Mesenchymal stem cell (in vitro differentiated cells and primary cell): ENCODE measurements at regions not wholly inside any gene's neighbourhood (a gene's known extent, or its start where the extent isn't known, plus 50 kb on each side); places are given as distances from the start of the nearest gene placed in this dataset.
"Not testable (repeated sequence)": the region's sequence is repeated elsewhere in the genome, so short reads cannot be mapped to it uniquely, and the experiment has no call there.

Source experiments
- DNase-seq: peaks from one replicate; pipeline ENCODE4 v3.0.0-alpha.2; 2013
- H2AFZ ChIP-seq: one replicate; pipeline ENCODE4 v1.6.1; 2013; ENCODE audit warnings: low read depth, mild to moderate bottlenecking, control low read depth, inconsistent platforms, low read length, moderate library complexity
- H2AK5ac ChIP-seq: 2 replicates; pipeline ENCODE4 v1.6.1; 2013; ENCODE audit warnings: low read length, moderate library complexity, mild to moderate bottlenecking, inconsistent platforms; ENCODE audit not compliant: severe bottlenecking
- H2BK120ac ChIP-seq: one replicate; pipeline ENCODE4 v1.6.1; 2013; ENCODE audit warnings: low read depth, mild to moderate bottlenecking, inconsistent platforms, low read length, moderate library complexity
- H2BK12ac ChIP-seq, 2 experiments: one replicate each; pipeline ENCODE4 v1.6.1; 2013; ENCODE audit warnings: inconsistent platforms in 2 of 2, low read length in 2 of 2, mild to moderate bottlenecking in 2 of 2, moderate library complexity in 2 of 2, control low read depth in 1 of 2
- H2BK15ac ChIP-seq: one replicate; pipeline ENCODE4 v1.6.1; 2013; ENCODE audit warnings: mild to moderate bottlenecking, low read depth, inconsistent platforms; ENCODE audit not compliant: poor library complexity, severe bottlenecking
- H2BK5ac ChIP-seq: 2 replicates; pipeline ENCODE4 v1.6.1; 2013; ENCODE audit warnings: low read depth, mild to moderate bottlenecking, low read length, control low read depth, inconsistent platforms; ENCODE audit not compliant: poor library complexity, severe bottlenecking
- H3K14ac ChIP-seq, 2 experiments: one replicate each; pipeline ENCODE4 v1.6.1; 2013; ENCODE audit warnings: inconsistent platforms in 2 of 2, low read length in 2 of 2, control low read depth in 1 of 2, mild to moderate bottlenecking in 1 of 2, moderate library complexity in 1 of 2
- H3K18ac ChIP-seq, 2 experiments: one replicate each; pipeline ENCODE4 v1.6.1; 2013; ENCODE audit warnings: inconsistent platforms in 2 of 2, low read length in 2 of 2, control low read depth in 1 of 2, low read depth in 1 of 2, mild to moderate bottlenecking in 1 of 2
- H3K23ac ChIP-seq, 2 experiments: one replicate each; pipeline ENCODE4 v1.6.1; 2013; ENCODE audit warnings: inconsistent platforms in 2 of 2, low read length in 2 of 2, mild to moderate bottlenecking in 2 of 2, moderate library complexity in 2 of 2, control low read depth in 1 of 2
- H3K27ac ChIP-seq: 2 replicates; pipeline ENCODE4 v1.5.1; 2013; ENCODE audit warnings: mild to moderate bottlenecking, moderate library complexity, low read length, control low read depth, inconsistent platforms; ENCODE audit not compliant: poor library complexity, severe bottlenecking
- H3K27me3 ChIP-seq, 2 experiments: 2 replicates each; pipeline versions ENCODE4 v1.6.1 to v1.7.0; 2013; ENCODE audit warnings: low read length in 2 of 2, mild to moderate bottlenecking in 2 of 2, moderate library complexity in 2 of 2, control low read depth in 1 of 2, inconsistent platforms in 1 of 2; ENCODE audit not compliant: control insufficient read depth in 1 of 2, insufficient read depth in 1 of 2
- H3K36me3 ChIP-seq, 2 experiments: 2 replicates each; pipeline versions ENCODE4 v1.6.1 to v1.7.0; 2013; ENCODE audit warnings: low read length in 2 of 2, control low read depth in 1 of 2, inconsistent platforms in 1 of 2, low read depth in 1 of 2, mild to moderate bottlenecking in 1 of 2; ENCODE audit not compliant: insufficient read depth in 2 of 2, control insufficient read depth in 1 of 2
- H3K4ac ChIP-seq, 2 experiments: one replicate each; pipeline ENCODE4 v1.6.1; 2013; ENCODE audit warnings: inconsistent platforms in 2 of 2, low read length in 2 of 2, mild to moderate bottlenecking in 2 of 2, moderate library complexity in 2 of 2, control low read depth in 1 of 2, low read depth in 1 of 2
- H3K4me1 ChIP-seq: 2 replicates; pipeline ENCODE4 v1.6.1; 2013; ENCODE audit warnings: low read depth, low read length, control low read depth; ENCODE audit not compliant: control insufficient read depth, insufficient read depth
- H3K4me2 ChIP-seq: 2 replicates; pipeline ENCODE4 v1.6.1; 2013; ENCODE audit warnings: low read length, mild to moderate bottlenecking, inconsistent platforms; ENCODE audit not compliant: poor library complexity, severe bottlenecking
- H3K4me3 ChIP-seq, 2 experiments: 2 replicates each; pipeline versions ENCODE4 v1.5.1 to v1.7.0; 2013; ENCODE audit warnings: low read length in 2 of 2, mild to moderate bottlenecking in 2 of 2, control low read depth in 1 of 2, low read depth in 1 of 2; ENCODE audit not compliant: insufficient read depth in 1 of 2
- H3K79me1 ChIP-seq: replicated peaks from 2 replicates; pipeline ENCODE4 v1.6.1; 2013; ENCODE audit warnings: mild to moderate bottlenecking, control low read depth, low read length, inconsistent platforms; ENCODE audit not compliant: poor library complexity, severe bottlenecking
- H3K9ac ChIP-seq: 2 replicates; pipeline ENCODE4 v1.7.0; 2013; ENCODE audit warnings: mild to moderate bottlenecking, low read length, moderate library complexity
- H3K9me3 ChIP-seq: 2 replicates; pipeline ENCODE4 v1.7.0; 2013; ENCODE audit warnings: mild to moderate bottlenecking, low read length; ENCODE audit not compliant: control insufficient read depth
- H4K8ac ChIP-seq: one replicate; pipeline ENCODE4 v1.6.1; 2013; ENCODE audit warnings: inconsistent platforms, mild to moderate bottlenecking, low read length, moderate library complexity
- H4K91ac ChIP-seq: one replicate; pipeline ENCODE4 v1.6.1; 2013; ENCODE audit warnings: mild to moderate bottlenecking, low read length, inconsistent platforms
- WGBS: methylation state at CpG from one replicate; pipeline ENCODE4 v1.1.7; 2013; ENCODE audit warnings: mixed read lengths; 5-methylcytosine and 5-hydroxymethylcytosine counted together

DNA sequence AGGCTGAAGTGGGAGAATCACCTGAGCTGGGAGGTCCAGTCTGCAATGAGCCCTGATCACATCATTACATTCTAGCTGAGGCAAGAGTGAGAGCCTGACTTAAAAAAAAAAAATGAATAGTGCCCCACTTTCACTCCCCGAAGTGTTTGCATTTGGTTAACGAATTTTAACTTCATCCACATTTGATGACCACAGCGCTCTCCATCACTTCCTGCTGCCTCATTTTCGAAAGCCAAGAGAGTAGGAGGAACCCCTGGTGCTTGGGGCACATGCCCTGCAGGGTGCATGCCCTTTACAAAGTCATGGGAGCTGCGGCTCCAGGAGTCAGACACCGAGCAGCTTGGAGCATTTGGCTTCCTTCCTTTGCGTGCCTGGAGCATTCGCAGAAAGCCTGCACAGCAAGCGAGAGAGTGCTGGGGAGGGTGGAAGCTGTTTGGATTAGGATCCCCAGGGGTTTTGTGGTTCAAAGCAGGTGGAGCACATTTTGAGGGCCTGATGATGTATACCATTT, 119.1 kb upstream of the METTL14 start:
- not testable (repeated sequence) for H3K4ac ChIP-seq

DNA sequence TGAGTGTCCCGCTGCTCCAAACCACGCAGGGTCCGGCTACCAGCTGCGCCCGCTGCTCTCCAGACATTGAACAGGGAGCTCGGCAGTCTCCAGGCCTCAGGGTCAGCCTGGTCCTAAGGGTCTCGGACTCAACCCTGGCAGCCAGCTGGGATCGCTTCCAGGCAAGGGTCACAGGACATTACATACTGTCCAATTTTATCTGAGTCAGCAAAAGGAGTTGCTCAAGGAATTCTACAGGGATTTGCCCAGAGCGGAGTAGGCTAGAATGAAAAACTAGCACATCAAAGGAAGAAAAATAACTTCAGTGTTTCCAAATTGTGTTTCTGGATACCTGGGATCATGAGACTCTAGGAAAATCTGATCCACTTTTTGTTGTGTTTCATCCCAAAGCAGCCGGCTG, 112.2 kb upstream of the METTL14 start:
- H3K4me3 ChIP-seq, H2BK15ac ChIP-seq, H2AFZ ChIP-seq, H3K27ac ChIP-seq, H3K4me2 ChIP-seq, H3K23ac ChIP-seq, H3K9ac ChIP-seq, H3K4me1 ChIP-seq, H3K79me1 ChIP-seq, DNase-seq, H3K14ac ChIP-seq, H2AK5ac ChIP-seq, H3K18ac ChIP-seq, H4K91ac ChIP-seq, H3K9me3 ChIP-seq, H2BK12ac ChIP-seq, H3K27me3 ChIP-seq, H4K8ac ChIP-seq, H2BK120ac ChIP-seq, H3K36me3 ChIP-seq, H3K4ac ChIP-seq, H2BK5ac ChIP-seq: not testable (repeated sequence)
- 92% methylated on average over 10 of the region's 10 CpGs for WGBS

More for the DNA sequence above, 119.1 kb upstream of the METTL14 start:
- H4K8ac ChIP-seq, H3K9me3 ChIP-seq, H3K14ac ChIP-seq, H3K79me1 ChIP-seq, H2AK5ac ChIP-seq, H2BK5ac ChIP-seq, H3K4me1 ChIP-seq, H3K4me3 ChIP-seq, H2BK120ac ChIP-seq, H3K9ac ChIP-seq, H4K91ac ChIP-seq, H2BK12ac ChIP-seq, H3K18ac ChIP-seq, H2AFZ ChIP-seq, H3K27me3 ChIP-seq, H3K23ac ChIP-seq, H3K4me2 ChIP-seq, H3K36me3 ChIP-seq, H2BK15ac ChIP-seq: not testable (repeated sequence)
- peak; percentile 76 for DNase-seq
- 20% methylated on average over 7 of the region's 9 CpGs for WGBS
- H3K27ac ChIP-seq: peak overlapping the region; percentile 80

DNA sequence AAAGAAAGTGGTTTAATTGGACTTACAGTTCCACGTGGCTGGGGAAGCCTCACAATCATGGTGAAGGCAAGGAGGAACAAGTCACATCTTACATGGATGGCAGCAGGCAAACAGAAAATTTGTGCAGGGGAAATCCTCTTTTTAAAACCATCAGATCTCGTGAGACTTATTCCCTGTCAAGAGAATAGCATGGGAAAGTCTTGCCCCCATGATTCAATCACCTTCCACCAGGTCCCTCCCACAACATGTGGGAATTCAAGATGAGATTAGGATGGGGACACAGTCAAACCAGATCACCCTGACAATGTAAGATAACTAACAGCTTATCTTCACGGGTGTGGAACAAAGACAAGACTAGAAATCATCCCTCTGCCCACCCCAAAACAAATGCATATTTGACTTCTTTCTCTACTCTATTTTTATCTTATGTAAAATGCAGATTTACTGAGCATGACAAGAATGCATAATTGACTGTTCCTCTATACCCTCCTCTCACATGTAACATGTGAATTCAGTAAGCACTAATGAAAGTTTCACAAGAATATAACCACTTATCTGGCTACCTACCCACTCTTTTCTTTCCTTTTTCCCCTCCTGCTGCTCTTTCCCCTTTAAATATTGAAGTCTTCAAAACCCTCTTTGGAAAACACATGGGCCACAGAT, 110.8 kb upstream of the METTL14 start:
- DNase-seq, H2AK5ac ChIP-seq, H3K79me1 ChIP-seq, H2BK12ac ChIP-seq, H3K18ac ChIP-seq, H3K9ac ChIP-seq, H2BK5ac ChIP-seq, H3K14ac ChIP-seq, H2BK15ac ChIP-seq, H3K27ac ChIP-seq, H3K23ac ChIP-seq, H4K8ac ChIP-seq, H3K36me3 ChIP-seq, H2BK120ac ChIP-seq, H3K4me3 ChIP-seq, H3K4me2 ChIP-seq, H3K4me1 ChIP-seq, H3K9me3 ChIP-seq, H2AFZ ChIP-seq, H3K27me3 ChIP-seq, H3K4ac ChIP-seq, H4K91ac ChIP-seq: not testable (repeated sequence)
- 65% methylated on average over 2 of the region's 3 CpGs for WGBS

DNA sequence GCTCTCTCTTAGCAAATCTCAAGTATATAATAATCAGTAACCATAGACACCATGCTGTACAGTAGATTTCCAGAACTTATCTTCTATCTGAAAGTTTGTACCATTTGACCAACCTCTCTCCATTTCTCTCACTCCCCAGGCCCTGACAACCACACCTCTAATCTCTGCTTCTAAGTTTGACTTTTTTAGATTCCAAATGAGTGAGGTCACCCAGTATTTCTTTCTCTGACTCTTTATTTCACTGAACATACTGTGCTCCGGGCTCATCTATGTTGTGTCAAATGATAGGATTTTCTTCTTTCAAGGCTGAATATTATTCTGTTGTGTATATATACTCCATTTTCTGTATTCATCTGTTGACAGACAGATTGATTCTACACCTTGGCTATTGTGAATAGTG, 110.1 kb upstream of the METTL14 start:
- H2AFZ ChIP-seq, H3K4ac ChIP-seq, H3K4me2 ChIP-seq, H3K18ac ChIP-seq, H3K9me3 ChIP-seq, H3K27ac ChIP-seq, H3K36me3 ChIP-seq, H3K79me1 ChIP-seq, H3K4me1 ChIP-seq, H3K9ac ChIP-seq, H3K23ac ChIP-seq, H3K27me3 ChIP-seq, H2AK5ac ChIP-seq, H2BK12ac ChIP-seq, H3K14ac ChIP-seq, DNase-seq, H3K4me3 ChIP-seq, H2BK15ac ChIP-seq, H4K91ac ChIP-seq, H2BK120ac ChIP-seq, H2BK5ac ChIP-seq, H4K8ac ChIP-seq: not testable (repeated sequence)
- no CpG with 5 or more reads among the region's 1 CpG for WGBS
